H1 (cell line): ENCODE measurements at regions not wholly inside any gene's neighbourhood (a gene's known extent, or its start where the extent isn't known, plus 50 kb on each side); places are given as distances from the start of the nearest gene placed in this dataset.

Source experiments
- CTCF ChIA-PET: fragments of 300-600 bp; sonication (Branson Sonifier 250); formaldehyde crosslinking; loops from one replicate; lab custom pipeline; 2021; ENCODE audit not compliant: partially characterized antibody; lab: Charles Lee
- POLR2A ChIA-PET: fragments of 300-600 bp; sonication (Branson Sonifier 250); formaldehyde crosslinking; loops from one replicate; lab custom pipeline; 2021; ENCODE audit warnings: inconsistent platforms; ENCODE audit not compliant: partially characterized antibody; lab: Charles Lee
- DNase-seq, 2 experiments: peaks; one replicate each; pipeline versions ENCODE4 v3.0.0 to v3.0.0-alpha.2; 2010 to 2022; ENCODE audit warnings: low spot score in 2 of 2, low read depth in 1 of 2, mixed read lengths in 1 of 2
- FAIRE-seq: peaks from 2 replicates; lab custom pipeline; 2011; peaks lifted over from hg19 to GRCh38; lab: Jason Lieb, UNC
- H2AFZ ChIP-seq: 2 replicates; pipeline ENCODE4 v1.8.1; 2012; ENCODE audit warnings: low read length, inconsistent platforms
- H2AK5ac ChIP-seq: 2 replicates; pipeline ENCODE4 v1.6.1; 2013; ENCODE audit warnings: low read depth, low read length
- H2BK120ac ChIP-seq: replicated peaks from 2 replicates; pipeline ENCODE3; 2013; ENCODE audit warnings: low read depth, low read length, inconsistent platforms
- H2BK12ac ChIP-seq: 2 replicates; pipeline ENCODE4 v1.6.1; 2013; ENCODE audit warnings: low read depth, low read length
- H2BK15ac ChIP-seq: 2 replicates; pipeline ENCODE4 v1.6.1; 2013; ENCODE audit warnings: low read length
- H2BK20ac ChIP-seq: 2 replicates; pipeline ENCODE4 v1.6.1; 2013; ENCODE audit warnings: low read length
- H2BK5ac ChIP-seq: 2 replicates; pipeline ENCODE4 v1.6.1; 2013; ENCODE audit warnings: low read depth, low read length
- H3K14ac ChIP-seq: 2 replicates; pipeline ENCODE4 v1.6.1; 2013; ENCODE audit warnings: inconsistent platforms; ENCODE audit not compliant: insufficient read length
- H3K18ac ChIP-seq: 2 replicates; pipeline ENCODE4 v1.6.1; 2013; ENCODE audit warnings: low read length; ENCODE audit errors: extremely low read depth
- H3K23ac ChIP-seq: 2 replicates; pipeline ENCODE4 v1.6.1; 2013; ENCODE audit warnings: inconsistent platforms; ENCODE audit not compliant: insufficient read length
- H3K23me2 ChIP-seq: 2 replicates; pipeline ENCODE4 v1.6.1; 2013; ENCODE audit warnings: low read depth, low read length
- H3K27ac ChIP-seq: 2 replicates; pipeline ENCODE4 v1.6.1; 2011; ENCODE audit warnings: low read depth, low read length, inconsistent platforms
- H3K27me3 ChIP-seq, 4 experiments: replicated peaks in 1 of 4; 1 replicate in 1 of 4; 2 replicates in 3 of 4; pipeline versions ENCODE4 v1.6.1 to v1.8.1; 2011 to 2013; ENCODE audit warnings: low read length in 3 of 4, mild to moderate bottlenecking in 3 of 4, inconsistent platforms in 2 of 4, mixed read lengths in 2 of 4, moderate library complexity in 1 of 4; ENCODE audit not compliant: control insufficient read depth in 3 of 4, insufficient read depth in 3 of 4; ENCODE audit errors: extremely low read depth in 1 of 4
- H3K36me3 ChIP-seq, 4 experiments: 2 replicates each; pipeline versions ENCODE4 v1.6.1 to v1.8.1; 2011 to 2013; ENCODE audit warnings: mild to moderate bottlenecking in 4 of 4, low read length in 3 of 4, moderate library complexity in 2 of 4, control low read depth in 1 of 4, inconsistent platforms in 1 of 4; ENCODE audit not compliant: insufficient read depth in 4 of 4, control insufficient read depth in 2 of 4
- H3K4ac ChIP-seq: replicated peaks from 2 replicates; pipeline ENCODE3; 2013; ENCODE audit warnings: low read length, low read depth, mixed read lengths, inconsistent platforms; ENCODE audit not compliant: insufficient read length
- H3K4me1 ChIP-seq, 4 experiments: replicated peaks in 1 of 4; 1 replicate in 1 of 4; 2 replicates in 3 of 4; pipeline versions ENCODE4 v1.6.1 to v1.8.1; 2011 to 2013; ENCODE audit warnings: low read length in 3 of 4, inconsistent platforms in 2 of 4, mixed read lengths in 1 of 4; ENCODE audit not compliant: insufficient read depth in 4 of 4, control insufficient read depth in 3 of 4
- H3K4me2 ChIP-seq, 2 experiments: 2 replicates each; pipeline versions ENCODE4 v1.6.1 to v1.8.1; 2011 to 2013; ENCODE audit warnings: low read depth in 2 of 2, low read length in 2 of 2, control low read depth in 1 of 2, inconsistent platforms in 1 of 2, mild to moderate bottlenecking in 1 of 2; ENCODE audit not compliant: insufficient read depth in 1 of 2
- H3K4me3 ChIP-seq, 4 experiments: fragments of 200-600, 300-600 bp in 1 of 4; sonication (generic), shearing (Covaris generic), sonication (Bioruptor Twin) in 1 of 4; 2 replicates each; pipeline versions ENCODE4 v1.5.1 to v1.8.1; 2011 to 2016; ENCODE audit warnings: low read length in 4 of 4, low read depth in 3 of 4, control low read depth in 2 of 4, inconsistent platforms in 2 of 4, mild to moderate bottlenecking in 2 of 4, mixed read lengths in 1 of 4, moderate library complexity in 1 of 4; ENCODE audit not compliant: insufficient read depth in 2 of 4; ENCODE audit errors: extremely low read depth in 1 of 4
- H3K56ac ChIP-seq: replicated peaks from 2 replicates; pipeline ENCODE3; 2013; ENCODE audit warnings: low read depth, mild to moderate bottlenecking, mixed read lengths, low read length, inconsistent platforms; ENCODE audit not compliant: insufficient read length
- H3K79me1 ChIP-seq: 2 replicates; pipeline ENCODE4 v1.6.1; 2013; ENCODE audit warnings: low read depth, low read length, control low read depth
- H3K79me2 ChIP-seq, 2 experiments: 2 replicates each; pipeline versions ENCODE4 v1.6.1 to v1.8.1; 2012 to 2013; ENCODE audit warnings: low read length in 2 of 2, mild to moderate bottlenecking in 2 of 2, inconsistent platforms in 1 of 2; ENCODE audit not compliant: insufficient read depth in 2 of 2, control insufficient read depth in 1 of 2
- H3K9ac ChIP-seq, 4 experiments: replicated peaks in 1 of 4; 1 replicate in 1 of 4; 2 replicates in 3 of 4; pipeline versions ENCODE4 v1.6.1 to v1.8.1; 2011 to 2013; ENCODE audit warnings: low read depth in 3 of 4, low read length in 3 of 4, control low read depth in 2 of 4, mild to moderate bottlenecking in 2 of 4, moderate library complexity in 2 of 4, inconsistent platforms in 1 of 4; ENCODE audit errors: extremely low read depth in 1 of 4
- H3K9me3 ChIP-seq, 2 experiments: 2 replicates each; pipeline versions ENCODE4 v1.6.1 to v1.8.1; 2012 to 2013; ENCODE audit warnings: mild to moderate bottlenecking in 2 of 2, moderate library complexity in 2 of 2, control low read depth in 1 of 2, inconsistent platforms in 1 of 2, low read depth in 1 of 2, low read length in 1 of 2, mixed read lengths in 1 of 2; ENCODE audit not compliant: insufficient read depth in 2 of 2
- H4K20me1 ChIP-seq, 2 experiments: replicated peaks in 1 of 2; 2 replicates each; pipeline versions ENCODE3 to v1.8.1; 2011 to 2013; ENCODE audit warnings: inconsistent platforms in 2 of 2, low read length in 2 of 2, mild to moderate bottlenecking in 1 of 2; ENCODE audit not compliant: insufficient read depth in 2 of 2, control insufficient read depth in 1 of 2
- H4K5ac ChIP-seq: 2 replicates; pipeline ENCODE4 v1.6.1; 2013; ENCODE audit warnings: low read length, low read depth, mixed read lengths, inconsistent platforms; ENCODE audit not compliant: insufficient read length
- H4K8ac ChIP-seq: 2 replicates; pipeline ENCODE4 v1.8.0; 2013; ENCODE audit warnings: mild to moderate bottlenecking, moderate library complexity, low read length, inconsistent platforms; ENCODE audit not compliant: insufficient read depth; ENCODE audit errors: extremely low read depth
- H4K91ac ChIP-seq: replicated peaks from 2 replicates; pipeline ENCODE3; 2013; ENCODE audit warnings: low read length, mixed read lengths, inconsistent platforms; ENCODE audit not compliant: insufficient read length
- ATF2 ChIP-seq: IDR thresholded peaks from 2 replicates; pipeline ENCODE4 v1.6.1; 2012; ENCODE audit warnings: low read length, inconsistent platforms
- CBX8 ChIP-seq: fragments of 300-800, 300-1000 bp; sonication (generic); IDR thresholded peaks from 2 replicates; pipeline ENCODE4 v1.7.1; 2016; ENCODE audit warnings: low read depth, low read length, borderline replicate concordance
- CTCF ChIP-seq, 3 experiments: IDR thresholded peaks; 1 replicate in 2 of 3; 2 replicates in 1 of 3; pipeline versions ENCODE4 v1.5.1 to v1.6.1; 2011; ENCODE audit warnings: low read length in 3 of 3, mild to moderate bottlenecking in 3 of 3, inconsistent platforms in 2 of 3, low read depth in 1 of 3, moderate library complexity in 1 of 3; ENCODE audit not compliant: insufficient read depth in 1 of 3; ENCODE audit errors: control extremely low read depth in 1 of 3
- EP300 ChIP-seq, 2 experiments: IDR thresholded peaks; 1 replicate in 1 of 2; 2 replicates in 1 of 2; pipeline ENCODE4 v1.6.1; 2011 to 2012; ENCODE audit warnings: low read depth in 2 of 2, low read length in 2 of 2, mild to moderate bottlenecking in 2 of 2, borderline replicate concordance in 1 of 2, inconsistent platforms in 1 of 2, moderate library complexity in 1 of 2
- GABPA ChIP-seq: IDR thresholded peaks from 2 replicates; pipeline ENCODE4 v1.6.1; 2011; ENCODE audit warnings: mild to moderate bottlenecking, low read length, moderate library complexity, borderline replicate concordance; ENCODE audit not compliant: insufficient read depth
- KDM1A ChIP-seq: fragments of 200-600, 300-600 bp; sonication (generic); IDR thresholded peaks from 2 replicates; pipeline ENCODE4 v1.7.1; 2016; ENCODE audit warnings: mild to moderate bottlenecking, low read length, borderline replicate concordance
- NANOG ChIP-seq: IDR thresholded peaks from 2 replicates; pipeline ENCODE4 v1.6.1; 2011; ENCODE audit warnings: low read length, low read depth, mild to moderate bottlenecking, inconsistent platforms; ENCODE audit not compliant: insufficient read depth, poor library complexity, severe bottlenecking
- POLR2A ChIP-seq, 2 experiments: IDR thresholded peaks; 1 replicate in 1 of 2; 2 replicates in 1 of 2; pipeline ENCODE4 v1.6.1; 2011; ENCODE audit warnings: low read depth in 2 of 2, low read length in 2 of 2, mild to moderate bottlenecking in 2 of 2; ENCODE audit errors: control extremely low read depth in 1 of 2
- RBBP5 ChIP-seq: IDR thresholded peaks from 2 replicates; pipeline ENCODE4 v1.7.1; 2012; ENCODE audit warnings: low read depth, mild to moderate bottlenecking, inconsistent platforms, low read length, moderate library complexity, borderline replicate concordance
- RFX5 ChIP-seq: IDR thresholded peaks from 2 replicates; pipeline ENCODE4 v1.6.1; 2011; ENCODE audit warnings: low read depth, low read length, improper control_type of control experiment, borderline replicate concordance
- YY1 ChIP-seq: IDR thresholded peaks from 2 replicates; pipeline ENCODE4 v1.6.1; 2011; ENCODE audit warnings: low read depth, mild to moderate bottlenecking, low read length

GRCh38 chr2:7479603-7480002, 562.4 kb downstream of the RNF144A start:
- H3K23me2 ChIP-seq: no peaks in the 10 kb centered on the region
- no peak overlapping the region for H3K56ac ChIP-seq
- CTCF ChIA-PET: no interaction called here
- H3K23ac ChIP-seq: no peak overlapping the region
- no peaks in the 10 kb centered on the region for H3K79me1 ChIP-seq
- no peak overlapping the region for H2BK15ac ChIP-seq
- no peak overlapping the region for H3K14ac ChIP-seq
- H4K20me1 ChIP-seq: no peaks in the 10 kb centered on the region
- H4K8ac ChIP-seq: no peak overlapping the region
- H3K4me1 ChIP-seq: no peaks in the 10 kb centered on the region
- no peak overlapping the region for H3K4ac ChIP-seq
- no peak overlapping the region for H2BK120ac ChIP-seq
- no peak overlapping the region for H3K9ac ChIP-seq
- H2BK12ac ChIP-seq: no peak overlapping the region
- H4K91ac ChIP-seq: no peak overlapping the region
- no peak overlapping the region for H3K18ac ChIP-seq
- no peaks in the 10 kb centered on the region for H3K36me3 ChIP-seq
- H3K9me3 ChIP-seq: no peaks in the 10 kb centered on the region
- no peak overlapping the region for H3K27ac ChIP-seq
- H3K4me3 ChIP-seq: no peak overlapping the region
- H3K27me3 ChIP-seq: no peaks in the 10 kb centered on the region
- H4K5ac ChIP-seq: no peak overlapping the region
- POLR2A ChIA-PET: no interaction called here
- no peak overlapping the region for H3K4me2 ChIP-seq
- H3K79me2 ChIP-seq: no peaks in the 10 kb centered on the region
- no peak overlapping the region for H2AFZ ChIP-seq
- no peak for DNase-seq
- H2BK5ac ChIP-seq: no peak overlapping the region
- no peak overlapping the region for H2BK20ac ChIP-seq
- no peak for FAIRE-seq
- H2AK5ac ChIP-seq: no peak overlapping the region
- TF ChIP-seq YY1 (no peak), KDM1A (no peak), ATF2 (no peak), RBBP5 (no peak), RFX5 (no peak), GABPA (no peak), EP300 (IDR thresholded peaks at IDR 0.05; ENCODE audit: borderline replicate concordance in 1 of 2, low read depth in 2 of 2, low read length in 2 of 2) (no peak), POLR2A (IDR thresholded peaks at IDR 0.05; ENCODE audit: control extremely low read depth in 1 of 2, low read depth in 2 of 2, low read length in 2 of 2) (no peak), CTCF (IDR thresholded peaks at IDR 0.05; ENCODE audit: control extremely low read depth in 1 of 3, insufficient read depth in 1 of 3, low read depth in 1 of 3, low read length in 3 of 3) (no peak), NANOG (no peak), CBX8 (no peak)
